ENCODE measurements at regions not wholly inside any gene's neighbourhood (a gene's known extent, or its start where the extent isn't known, plus 50 kb on each side); places are given as distances from the start of the nearest gene placed in this dataset.

DNA sequence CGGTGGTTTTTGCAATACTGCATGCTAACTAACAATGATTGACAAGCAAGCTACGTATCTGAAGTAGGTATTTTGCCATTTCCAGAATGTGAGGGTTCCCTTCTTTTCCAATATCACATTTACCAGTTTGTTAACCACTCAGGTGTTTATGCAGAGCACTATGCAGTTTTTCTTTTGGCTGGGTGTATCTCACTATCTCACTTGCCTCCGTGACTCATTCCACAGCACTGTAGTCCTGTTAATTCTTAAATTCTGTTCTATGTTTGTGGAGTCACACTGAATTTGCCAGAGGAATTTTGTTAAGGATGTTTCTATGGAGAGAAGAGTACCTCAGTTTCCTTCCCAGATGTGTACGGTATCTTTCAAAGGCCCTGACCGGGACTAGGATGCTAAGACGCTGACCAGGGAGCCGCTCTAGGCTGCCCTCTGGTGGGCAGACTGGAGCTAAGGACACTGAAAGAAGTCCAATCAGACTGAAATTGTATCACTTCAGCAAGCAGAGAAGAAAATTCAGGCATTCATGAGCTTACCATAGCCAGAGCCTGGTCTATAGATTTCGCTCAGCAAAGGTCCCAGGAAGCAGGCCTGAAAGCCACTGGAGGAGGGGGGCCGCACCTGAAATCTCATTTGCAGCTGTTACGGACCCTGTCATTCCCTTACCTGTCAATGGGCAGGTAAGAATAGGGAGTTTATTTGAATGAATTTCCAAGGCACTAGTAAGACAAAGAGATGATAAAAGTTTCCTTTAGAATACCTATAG, 388.4 kb upstream of the SPOCK3 start:
- TF ChIP-seq, protein P1, sequence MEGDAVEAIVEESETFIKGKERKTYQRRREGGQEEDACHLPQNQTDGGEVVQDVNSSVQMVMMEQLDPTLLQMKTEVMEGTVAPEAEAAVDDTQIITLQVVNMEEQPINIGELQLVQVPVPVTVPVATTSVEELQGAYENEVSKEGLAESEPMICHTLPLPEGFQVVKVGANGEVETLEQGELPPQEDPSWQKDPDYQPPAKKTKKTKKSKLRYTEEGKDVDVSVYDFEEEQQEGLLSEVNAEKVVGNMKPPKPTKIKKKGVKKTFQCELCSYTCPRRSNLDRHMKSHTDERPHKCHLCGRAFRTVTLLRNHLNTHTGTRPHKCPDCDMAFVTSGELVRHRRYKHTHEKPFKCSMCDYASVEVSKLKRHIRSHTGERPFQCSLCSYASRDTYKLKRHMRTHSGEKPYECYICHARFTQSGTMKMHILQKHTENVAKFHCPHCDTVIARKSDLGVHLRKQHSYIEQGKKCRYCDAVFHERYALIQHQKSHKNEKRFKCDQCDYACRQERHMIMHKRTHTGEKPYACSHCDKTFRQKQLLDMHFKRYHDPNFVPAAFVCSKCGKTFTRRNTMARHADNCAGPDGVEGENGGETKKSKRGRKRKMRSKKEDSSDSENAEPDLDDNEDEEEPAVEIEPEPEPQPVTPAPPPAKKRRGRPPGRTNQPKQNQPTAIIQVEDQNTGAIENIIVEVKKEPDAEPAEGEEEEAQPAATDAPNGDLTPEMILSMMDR (IDR thresholded peaks at IDR 0.05), result peak; percentile 27 to 69 (median 53)
- TF ChIP-seq POLR2A (IDR thresholded peaks at IDR 0.05), result no peak

Data from heart left ventricle (tissue), 13 donors.